ENCODE measurements at regions not wholly inside any gene's neighbourhood (a gene's known extent, or its start where the extent isn't known, plus 50 kb on each side); places are given as distances from the start of the nearest gene placed in this dataset.

DNA sequence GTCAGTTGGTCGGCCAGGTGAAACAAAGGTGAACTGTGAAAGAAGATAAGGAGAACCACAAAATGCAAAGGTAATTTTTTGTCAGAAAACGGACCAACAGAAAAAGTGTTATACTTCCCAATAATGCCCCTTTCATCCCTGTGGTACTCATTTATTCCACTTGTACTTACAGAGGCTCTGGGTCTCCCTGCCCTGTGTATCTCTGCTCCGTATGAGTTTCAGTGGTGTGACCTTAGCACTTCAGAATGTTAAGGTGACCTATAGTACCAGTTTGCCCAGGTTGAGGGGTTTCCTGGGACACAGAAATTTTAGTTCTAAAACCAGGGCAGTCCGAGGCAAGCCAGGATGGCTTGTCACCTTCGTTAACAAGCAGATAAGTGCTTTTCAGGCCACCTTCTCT lies 254.8 kb downstream of the OLFM3 start:
- TF ChIP-seq ZFP30 (CRISPR knock-in tag; IDR thresholded peaks at IDR 0.05) (no peak), ZFP3 (CRISPR knock-in tag; IDR thresholded peaks at IDR 0.05) (no peak), ZC3H10 (CRISPR knock-in tag; IDR thresholded peaks at IDR 0.05) (no peak)
- TF ChIP-seq, protein P1, sequence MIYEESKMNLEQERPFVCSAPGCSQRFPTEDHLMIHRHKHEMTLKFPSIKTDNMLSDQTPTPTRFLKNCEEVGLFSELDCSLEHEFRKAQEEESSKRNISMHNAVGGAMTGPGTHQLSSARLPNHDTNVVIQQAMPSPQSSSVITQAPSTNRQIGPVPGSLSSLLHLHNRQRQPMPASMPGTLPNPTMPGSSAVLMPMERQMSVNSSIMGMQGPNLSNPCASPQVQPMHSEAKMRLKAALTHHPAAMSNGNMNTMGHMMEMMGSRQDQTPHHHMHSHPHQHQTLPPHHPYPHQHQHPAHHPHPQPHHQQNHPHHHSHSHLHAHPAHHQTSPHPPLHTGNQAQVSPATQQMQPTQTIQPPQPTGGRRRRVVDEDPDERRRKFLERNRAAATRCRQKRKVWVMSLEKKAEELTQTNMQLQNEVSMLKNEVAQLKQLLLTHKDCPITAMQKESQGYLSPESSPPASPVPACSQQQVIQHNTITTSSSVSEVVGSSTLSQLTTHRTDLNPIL (CRISPR knock-in tag; IDR thresholded peaks at IDR 0.05; ENCODE audit: low read depth) = no peak
